ENCODE measurements at regions not wholly inside any gene's neighbourhood (a gene's known extent, or its start where the extent isn't known, plus 50 kb on each side); places are given as distances from the start of the nearest gene placed in this dataset.

- no peak for TF ChIP-seq CTCF (conservative IDR thresholded peaks at IDR 0.05 in 1 of 2, IDR thresholded peaks at IDR 0.05 in 1 of 2; ENCODE audit: low read depth in 1 of 2, low read length in 2 of 2)
- no peak for TF ChIP-seq EZH2 (IDR thresholded peaks at IDR 0.05; ENCODE audit: low read length, missing control alignments)
These were observed 274.0 kb downstream of the NSG2 start for GRCh38 chr5:174319551-174319950.
